Endothelial cell of umbilical vein (primary cell): ENCODE measurements at regions not wholly inside any gene's neighbourhood (a gene's known extent, or its start where the extent isn't known, plus 50 kb on each side); places are given as distances from the start of the nearest gene placed in this dataset.
"Not testable (repeated sequence)": the region's sequence is repeated elsewhere in the genome, so short reads cannot be mapped to it uniquely, and the experiment has no call there.

Experiments used
- BruUV-seq: library from RNA; stranded (reverse); fragments of 400-500 nt; replicated peaks from 2 replicates; lab custom pipeline; 2021; lab: Mats Ljungman, UMichigan
- CTCF ChIA-PET: fragments of 300-600, 350-600 bp; sonication (Branson Sonifier 250); formaldehyde crosslinking; loops from one replicate; lab custom pipeline; 2021; ENCODE audit warnings: antibody characterized with exemption, inconsistent platforms; lab: Charles Lee
- POLR2A ChIA-PET: fragments of 300-600, 350-600 bp; sonication (Branson Sonifier 250); formaldehyde crosslinking; loops from one replicate; lab custom pipeline; 2021; ENCODE audit warnings: antibody characterized with exemption, inconsistent platforms; lab: Charles Lee
- DNase-seq: peaks from one replicate; pipeline ENCODE4 v3.0.0-alpha.2; 2011; ENCODE audit warnings: low read depth, low spot score
- FAIRE-seq: peaks from 2 replicates; lab custom pipeline; 2011; peaks lifted over from hg19 to GRCh38; lab: Jason Lieb, UNC
- H2AFZ ChIP-seq: 2 replicates; pipeline ENCODE4 v1.6.0; 2012; ENCODE audit warnings: low read depth, low read length, control low read depth, inconsistent platforms
- H3K27ac ChIP-seq: 2 replicates; pipeline ENCODE4 v1.5.1; 2011; ENCODE audit warnings: low read depth, mild to moderate bottlenecking, control low read depth, low read length, moderate library complexity; ENCODE audit not compliant: insufficient read depth
- H3K27me3 ChIP-seq, 2 experiments: 2 replicates each; pipeline versions ENCODE4 v1.6.0 to v1.6.1; 2011; ENCODE audit warnings: low read length in 2 of 2, mixed read lengths in 1 of 2; ENCODE audit not compliant: control insufficient read depth in 2 of 2, insufficient read depth in 2 of 2
- H3K36me3 ChIP-seq, 2 experiments: 2 replicates in 1 of 2; 3 replicates in 1 of 2; pipeline ENCODE4 v1.5.1; 2011; ENCODE audit warnings: low read length in 2 of 2, mild to moderate bottlenecking in 1 of 2, moderate library complexity in 1 of 2; ENCODE audit not compliant: control insufficient read depth in 2 of 2, insufficient read depth in 2 of 2; ENCODE audit errors: extremely low read depth in 1 of 2
- H3K4me1 ChIP-seq: 3 replicates; pipeline ENCODE4 v1.5.1; 2011; ENCODE audit warnings: mild to moderate bottlenecking, low read length; ENCODE audit not compliant: control insufficient read depth, insufficient read depth; ENCODE audit errors: extremely low read depth
- H3K4me2 ChIP-seq: 2 replicates; pipeline ENCODE4 v1.6.1; 2011; ENCODE audit warnings: low read length, control low read depth, mixed read lengths; ENCODE audit not compliant: insufficient read depth
- H3K4me3 ChIP-seq, 3 experiments: fragments of 200-600 bp in 1 of 3; sonication (generic), shearing (Covaris generic) in 1 of 3; replicated peaks in 1 of 3; 2 replicates each; pipeline ENCODE4 v1.5.1; 2011 to 2016; ENCODE audit warnings: control low read depth in 3 of 3, low read length in 3 of 3, mild to moderate bottlenecking in 2 of 3, inconsistent platforms in 1 of 3, low read depth in 1 of 3, moderate library complexity in 1 of 3; ENCODE audit not compliant: insufficient read depth in 1 of 3
- H3K79me2 ChIP-seq: 2 replicates; pipeline ENCODE4 v1.6.0; 2012; ENCODE audit warnings: low read length, inconsistent platforms; ENCODE audit not compliant: control insufficient read depth, insufficient read depth
- H3K9ac ChIP-seq: replicated peaks from 2 replicates; pipeline ENCODE3; 2011; ENCODE audit warnings: low read length, control low read depth; ENCODE audit not compliant: insufficient read depth; ENCODE audit errors: extremely low read depth
- H3K9me1 ChIP-seq: replicated peaks from 3 replicates; pipeline ENCODE4 v1.6.0; 2011; ENCODE audit warnings: mild to moderate bottlenecking, low read length; ENCODE audit not compliant: control insufficient read depth, insufficient read depth; ENCODE audit errors: extremely low read depth
- H3K9me3 ChIP-seq: replicated peaks from 2 replicates; pipeline ENCODE4 v1.5.1; 2012; ENCODE audit warnings: low read length, inconsistent platforms; ENCODE audit not compliant: control insufficient read depth, insufficient read depth
- H4K20me1 ChIP-seq: replicated peaks from 2 replicates; pipeline ENCODE3; 2011; ENCODE audit warnings: mild to moderate bottlenecking, low read length; ENCODE audit not compliant: control insufficient read depth, insufficient read depth; ENCODE audit errors: extremely low read depth
- CTCF ChIP-seq, 2 donors: IDR thresholded peaks; 1 replicate in 1 of 2; 2 replicates in 1 of 2; pipeline ENCODE4 v1.5.1; 2011; ENCODE audit warnings: low read length in 2 of 2, mild to moderate bottlenecking in 2 of 2, moderate library complexity in 2 of 2, control low read depth in 1 of 2, inconsistent platforms in 1 of 2, low read depth in 1 of 2; ENCODE audit not compliant: insufficient read depth in 1 of 2; ENCODE audit errors: extremely low read depth in 1 of 2
- EZH2 ChIP-seq: IDR thresholded peaks from 2 replicates; pipeline ENCODE4 v1.6.1; 2012; ENCODE audit warnings: borderline replicate concordance, low read depth, mild to moderate bottlenecking, moderate library complexity, low read length, inconsistent platforms; ENCODE audit not compliant: severe bottlenecking
- FOS ChIP-seq: IDR thresholded peaks from 2 replicates; pipeline ENCODE4 v1.6.1; 2011; ENCODE audit warnings: mild to moderate bottlenecking, low read length, moderate library complexity, borderline replicate concordance; ENCODE audit not compliant: insufficient read depth
- GATA2 ChIP-seq: IDR thresholded peaks from 2 replicates; pipeline ENCODE4 v1.7.0; 2011; ENCODE audit warnings: low read depth, mild to moderate bottlenecking, moderate library complexity, mixed read lengths, low read length; ENCODE audit not compliant: insufficient read length, insufficient read depth
- JUN ChIP-seq: IDR thresholded peaks from 2 replicates; pipeline ENCODE4 v1.6.1; 2011; ENCODE audit warnings: borderline replicate concordance, low read depth; ENCODE audit not compliant: insufficient read length, insufficient read depth
- MYC ChIP-seq: IDR thresholded peaks from one replicate; pipeline ENCODE4 v1.6.1; 2011; ENCODE audit warnings: mild to moderate bottlenecking, low read depth, low read length
- POLR2A ChIP-seq: IDR thresholded peaks from 2 replicates; pipeline ENCODE4 v1.6.1; 2012; ENCODE audit warnings: low read depth, mild to moderate bottlenecking, control low read depth, low read length
- POLR2AphosphoS5 ChIP-seq: IDR thresholded peaks from 2 replicates; pipeline ENCODE4 v1.6.1; 2012; ENCODE audit warnings: low read depth, mild to moderate bottlenecking, control low read depth, low read length, moderate library complexity; ENCODE audit not compliant: insufficient read depth
- dilution Hi-C: fragments of 300-500 bp; cut with MboI; formaldehyde crosslinking; loops from one replicate; pipeline ENCODE4 v1.15.0; 2019; ENCODE audit warnings: low sequenced_read_pairs; ENCODE audit not compliant: extremely low pct_ligation_motif_present
- intact Hi-C: fragments of 100-400 bp; cut with micrococcal nuclease; formaldehyde crosslinking; loops from one replicate; pipeline ENCODE4 v1.10.0; 2022
- TF ChIP-seq, protein P1 (sequence below): IDR thresholded peaks from 2 replicates; pipeline ENCODE4 v1.6.1; 2011; ENCODE audit not compliant: insufficient read depth, insufficient read length

DNA sequence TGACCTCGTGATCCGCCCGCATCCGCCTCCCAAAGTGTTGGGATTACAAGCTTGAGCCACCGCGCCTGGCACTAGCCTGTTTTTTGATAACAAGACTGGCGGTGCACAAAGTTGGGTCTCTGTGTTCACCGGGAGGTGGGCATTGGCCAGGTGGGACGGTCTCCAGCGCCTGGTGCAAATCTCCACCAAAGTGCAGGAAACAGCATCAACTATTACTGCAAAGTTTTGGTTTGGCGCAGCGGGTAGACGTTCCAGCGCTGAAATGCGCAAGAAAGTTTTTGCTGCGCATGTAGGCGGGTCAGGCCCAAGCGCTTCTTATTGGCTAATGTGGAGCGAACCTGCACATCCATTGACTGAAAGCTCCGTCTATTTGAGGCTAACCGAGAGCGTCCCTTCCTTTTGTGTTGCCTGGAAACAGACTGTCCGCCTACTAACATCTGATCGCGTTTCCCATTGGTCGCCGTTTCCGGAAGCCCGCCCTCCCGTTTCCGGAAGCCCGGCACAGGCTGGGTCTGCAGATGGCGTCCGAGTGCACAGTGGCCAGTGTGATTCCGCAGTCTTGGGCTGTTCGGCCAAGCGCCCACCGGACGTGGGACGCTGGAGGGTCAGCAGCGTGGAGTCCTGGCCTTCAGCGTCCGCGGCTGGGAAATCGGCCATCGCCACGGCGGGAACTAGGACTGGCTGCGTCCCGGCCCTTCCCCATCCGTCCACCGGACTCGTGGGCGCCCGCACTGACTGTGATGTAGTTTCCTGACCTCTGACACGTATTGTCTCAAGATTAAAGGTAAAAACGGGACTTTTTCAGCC lies 53.3 kb upstream of the ZNF527 start:
- Histone ChIP-seq H3K27ac (peak overlapping the region; percentile 83), H4K20me1 (no peaks in the 10 kb centered on the region), H2AFZ (peak overlapping the region; percentile 87), H3K4me1 (no peaks in the 10 kb centered on the region), H3K36me3 (no peaks in the 10 kb centered on the region), H3K9ac (peak overlapping the region; percentile 66), H3K9me1 (no peaks in the 10 kb centered on the region), H3K79me2 (peaks cover 38% of the 10 kb centered on the region), H3K4me3 (peak overlapping the region; percentile 49 to 81 (median 73)), H3K9me3 (no peaks in the 10 kb centered on the region), H3K4me2 (peak overlapping the region; percentile 74), H3K27me3 (no peaks in the 10 kb centered on the region)
- FAIRE-seq (peak; percentile 95), DNase-seq (peak; percentile 99)
- CTCF ChIA-PET: interaction anchor here (0.6 to 1.8 kb wide), 7 partner anchors 17 to 760 kb away, joined by 3 to 12 read pairs (median 4); partner anchors contain the start of gene ZNF527
- TSS peak; percentile 52 for BruUV-seq
- dilution Hi-C loops: no loop called here
- POLR2A ChIA-PET: interaction anchor here (0.7 to 1.4 kb wide), 4 partner anchors 17 to 1310 kb away, joined by 3 to 9 read pairs (median 5); partner anchors contain the start of genes ZNF260 and ZNF527
- intact Hi-C loops: loop anchor here (1.0 to 10.0 kb wide), 5 partner anchors 17 to 337 kb away; partner anchors contain the start of genes ZFP30, ZNF527 and ZNF570
- TF ChIP-seq EZH2: no peak
- TF ChIP-seq FOS: peak; percentile 4
- TF ChIP-seq GATA2: no peak
- peak; percentile 18 to 44 for TF ChIP-seq CTCF (IDR thresholded peaks at IDR 0.05; ENCODE audit: extremely low read depth in 1 of 2, insufficient read depth in 1 of 2, low read depth in 1 of 2, low read length in 2 of 2)
- TF ChIP-seq MYC: no peak
- TF ChIP-seq, protein P1, sequence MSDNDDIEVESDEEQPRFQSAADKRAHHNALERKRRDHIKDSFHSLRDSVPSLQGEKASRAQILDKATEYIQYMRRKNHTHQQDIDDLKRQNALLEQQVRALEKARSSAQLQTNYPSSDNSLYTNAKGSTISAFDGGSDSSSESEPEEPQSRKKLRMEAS: peak; percentile 29
- no peak for TF ChIP-seq JUN
- TF ChIP-seq POLR2AphosphoS5: peak; percentile 80
- TF ChIP-seq POLR2A: peak; percentile 90

DNA sequence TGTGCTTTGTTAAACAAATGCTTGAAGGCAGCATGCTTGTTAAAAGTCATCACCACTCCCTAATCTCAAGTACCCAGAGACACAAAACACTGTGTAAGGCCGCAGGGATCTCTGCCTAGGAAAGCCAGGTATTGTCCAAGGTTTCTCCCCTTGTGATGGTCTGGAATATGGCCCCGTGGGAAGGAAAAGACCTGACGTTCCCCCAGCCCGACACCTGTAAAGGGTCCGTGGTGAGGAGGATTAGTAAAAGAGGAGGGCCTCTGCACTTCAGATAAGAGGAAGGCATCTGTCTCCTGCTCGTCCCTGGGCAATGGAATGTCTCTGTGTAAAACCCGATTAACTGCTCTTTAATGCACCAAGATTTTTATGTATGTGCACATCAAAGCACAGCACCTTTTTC lies 49.9 kb upstream of the ZNF527 start:
- H3K4me3 ChIP-seq, CTCF ChIA-PET, POLR2A ChIA-PET, H4K20me1 ChIP-seq, DNase-seq, H3K9me1 ChIP-seq, BruUV-seq, H3K4me1 ChIP-seq, FAIRE-seq, H2AFZ ChIP-seq, dilution Hi-C loops, H3K9ac ChIP-seq, H3K27me3 ChIP-seq, H3K4me2 ChIP-seq, H3K9me3 ChIP-seq, H3K36me3 ChIP-seq, intact Hi-C loops, H3K27ac ChIP-seq: not testable (repeated sequence)
- peaks cover 39% of the 10 kb centered on the region for H3K79me2 ChIP-seq
